ENCODE measurements at regions not wholly inside any gene's neighbourhood (a gene's known extent, or its start where the extent isn't known, plus 50 kb on each side); places are given as distances from the start of the nearest gene placed in this dataset.

DNA sequence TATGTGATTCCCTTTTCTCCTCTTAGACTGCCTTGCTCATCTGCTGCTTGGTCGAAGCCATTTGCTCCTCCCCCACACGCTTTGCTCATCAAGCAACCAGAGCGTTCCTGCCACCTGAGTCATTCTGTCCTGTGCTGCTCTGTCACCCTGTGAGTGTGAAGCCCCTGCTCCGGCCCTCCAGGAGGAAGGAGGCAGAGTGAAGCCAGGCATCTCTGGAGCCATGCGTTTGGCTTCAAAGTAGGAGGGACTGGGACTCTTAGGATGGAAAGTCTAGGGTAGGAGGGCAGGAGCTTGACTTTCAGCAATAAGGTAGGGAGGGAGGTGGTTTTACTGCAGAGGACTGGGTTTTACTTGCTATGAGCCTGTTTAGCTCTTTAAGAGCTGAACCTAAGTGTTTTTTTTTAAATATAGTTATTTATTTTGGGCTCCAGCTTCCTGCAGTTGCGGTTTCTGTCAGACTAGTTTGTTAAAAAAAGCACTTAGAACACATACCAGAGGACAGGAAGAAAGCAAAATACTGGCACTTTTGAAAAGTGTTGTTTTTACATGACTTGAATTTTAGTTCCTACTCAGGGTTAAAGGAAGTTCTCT, 63.6 kb downstream of the SPINK2 start:
- H3K9ac ChIP-seq = peak overlapping the region; percentile 79
- TF ChIP-seq EZH2phosphoT487 (IDR thresholded peaks at IDR 0.05; ENCODE audit: insufficient read depth, low read depth) (no peak), EZH2 (IDR thresholded peaks at IDR 0.05; ENCODE audit: insufficient read depth, poor library complexity, severe bottlenecking) (no peak)
- H3K9me3 ChIP-seq (ENCODE audit: low read depth) = no peaks in the 10 kb centered on the region

DNA sequence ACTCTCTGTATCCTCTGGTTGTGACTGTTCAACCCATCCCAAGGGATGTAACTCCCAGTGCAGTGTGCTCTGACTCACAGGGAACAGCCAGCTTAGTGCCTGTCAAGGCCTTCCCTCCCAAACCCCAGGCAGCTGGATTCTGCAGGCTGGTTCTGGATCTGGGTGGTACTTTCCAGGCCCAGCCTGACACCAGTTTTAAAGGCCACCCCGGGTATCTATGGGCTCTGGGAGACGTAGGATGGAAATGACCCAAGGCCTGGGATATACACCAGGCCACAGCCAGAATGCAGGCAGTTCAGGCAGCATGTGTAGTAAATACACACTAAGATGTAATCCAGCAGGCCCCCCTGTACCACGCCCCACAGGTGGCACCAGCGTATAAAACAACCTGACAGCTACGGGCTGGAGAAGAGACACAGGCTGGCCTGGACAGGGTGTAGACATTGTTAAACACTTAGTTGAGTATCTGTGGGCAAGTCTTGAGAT, 64.2 kb downstream of the SPINK2 start:
- H3K79me2 ChIP-seq (ENCODE audit: insufficient read depth) = no peaks in the 10 kb centered on the region
- TF ChIP-seq EZH2 (IDR thresholded peaks at IDR 0.05; ENCODE audit: insufficient read depth, poor library complexity, severe bottlenecking) (no peak), EZH2phosphoT487 (IDR thresholded peaks at IDR 0.05; ENCODE audit: insufficient read depth, low read depth) (no peak)
- peak; percentile 88 for DNase-seq
- H3K4me2 ChIP-seq (ENCODE audit: unreplicated experiment) = peak overlapping the region; percentile 68
- H3K4me1 ChIP-seq (ENCODE audit: insufficient read depth) = peaks cover 25% of the 10 kb centered on the region
- 67 to 68% methylated on average over 5 of the region's 5 CpGs for WGBS, 2 experiments (ENCODE audit: low coverage in 1 of 2, low lambda C conversion rate in 2 of 2, missing lambda C conversion rate in 2 of 2)
- no peaks in the 10 kb centered on the region for H4K20me1 ChIP-seq (ENCODE audit: insufficient read depth)
- in situ Hi-C loops (cut with MboI) = no loop called here
- no peaks in the 10 kb centered on the region; the same call in 1 of the 2 replicates for H3K27me3 ChIP-seq (replicated peaks; ENCODE audit: insufficient read depth)
- no peaks in the 10 kb centered on the region for H3K9me2 ChIP-seq (ENCODE audit: insufficient read depth)
- H3K4me3 ChIP-seq = peak overlapping the region; percentile 13
- no peaks in the 10 kb centered on the region for H3K9me3 ChIP-seq (ENCODE audit: low read depth)
- H2AFZ ChIP-seq = peak overlapping the region; percentile 40
- H3K36me3 ChIP-seq (ENCODE audit: low read depth) = no peaks in the 10 kb centered on the region
- H3F3A ChIP-seq (ENCODE audit: insufficient read depth) = peaks cover 20% of the 10 kb centered on the region
- peak overlapping the region; percentile 89 for H3K27ac ChIP-seq
- peak overlapping the region; percentile 79 for H3K9ac ChIP-seq

More for the DNA sequence above, 63.6 kb downstream of the SPINK2 start:
- peak overlapping the region; percentile 40 for H2AFZ ChIP-seq
- no peaks in the 10 kb centered on the region for H3K9me2 ChIP-seq (ENCODE audit: insufficient read depth)
- no peaks in the 10 kb centered on the region for H3K36me3 ChIP-seq (ENCODE audit: low read depth)
- in situ Hi-C loops (cut with MboI) = no loop called here
- H3K27ac ChIP-seq = peak overlapping the region; percentile 89
- peak; percentile 97 for DNase-seq
- peaks cover 25% of the 10 kb centered on the region for H3K4me1 ChIP-seq (ENCODE audit: insufficient read depth)
- H4K20me1 ChIP-seq (ENCODE audit: insufficient read depth) = no peaks in the 10 kb centered on the region
- H3K79me2 ChIP-seq (ENCODE audit: insufficient read depth) = no peaks in the 10 kb centered on the region
- WGBS, 2 experiments (ENCODE audit: low coverage in 1 of 2, low lambda C conversion rate in 2 of 2, missing lambda C conversion rate in 2 of 2) = 7 to 13% methylated on average over 6 of the region's 6 CpGs
- peak overlapping the region; percentile 68 for H3K4me2 ChIP-seq (ENCODE audit: unreplicated experiment)
- H3F3A ChIP-seq (ENCODE audit: insufficient read depth) = peaks cover 20% of the 10 kb centered on the region
- peak overlapping the region; percentile 13 for H3K4me3 ChIP-seq
- peaks cover 5% of the 10 kb centered on the region for H3K27me3 ChIP-seq (replicated peaks; ENCODE audit: insufficient read depth)

DNA sequence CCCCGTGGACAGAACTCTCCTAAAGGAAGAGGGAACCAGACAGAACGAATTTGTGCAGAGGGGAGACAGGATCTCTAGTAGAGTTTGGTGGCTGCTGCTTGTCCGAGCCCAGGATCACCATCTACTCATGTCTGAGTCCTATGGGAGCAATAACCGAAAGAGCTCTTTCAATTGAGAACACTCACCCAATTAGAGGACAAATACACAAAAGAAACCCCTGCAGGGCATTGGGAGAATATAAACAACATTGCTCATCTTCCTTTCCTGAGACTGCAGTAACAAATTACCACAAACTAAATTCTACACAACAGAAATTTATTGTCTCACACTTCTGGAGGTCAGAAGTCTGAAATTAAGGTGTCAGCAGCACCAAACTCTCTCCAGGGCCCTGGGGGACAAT, 65.6 kb downstream of the SPINK2 start:
- no peak overlapping the region for H2AFZ ChIP-seq
- H3K36me3 ChIP-seq (ENCODE audit: low read depth) = no peaks in the 10 kb centered on the region
- no peaks in the 10 kb centered on the region for H3K9me2 ChIP-seq (ENCODE audit: insufficient read depth)
- no peaks in the 10 kb centered on the region for H3K27me3 ChIP-seq (replicated peaks; ENCODE audit: insufficient read depth)
- H3F3A ChIP-seq (ENCODE audit: insufficient read depth) = peaks cover 20% of the 10 kb centered on the region
- WGBS, 2 experiments (ENCODE audit: low coverage in 1 of 2, low lambda C conversion rate in 2 of 2, missing lambda C conversion rate in 2 of 2) = 30 to 38% methylated on average over 4 of the region's 4 CpGs
- no peak overlapping the region for H3K9ac ChIP-seq
- H3K4me3 ChIP-seq = no peak overlapping the region
- peak; percentile 58 for DNase-seq
- H3K9me3 ChIP-seq (ENCODE audit: low read depth) = no peaks in the 10 kb centered on the region
- no peak overlapping the region for H3K4me2 ChIP-seq (ENCODE audit: unreplicated experiment)
- TF ChIP-seq EZH2 (IDR thresholded peaks at IDR 0.05; ENCODE audit: insufficient read depth, poor library complexity, severe bottlenecking) (no peak), EZH2phosphoT487 (IDR thresholded peaks at IDR 0.05; ENCODE audit: insufficient read depth, low read depth) (no peak)
- H3K4me1 ChIP-seq (ENCODE audit: insufficient read depth) = peaks cover 25% of the 10 kb centered on the region
- no peak overlapping the region for H3K27ac ChIP-seq
- no peaks in the 10 kb centered on the region for H3K79me2 ChIP-seq (ENCODE audit: insufficient read depth)
- H4K20me1 ChIP-seq (ENCODE audit: insufficient read depth) = no peaks in the 10 kb centered on the region
- in situ Hi-C loops (cut with MboI) = no loop called here

DNA sequence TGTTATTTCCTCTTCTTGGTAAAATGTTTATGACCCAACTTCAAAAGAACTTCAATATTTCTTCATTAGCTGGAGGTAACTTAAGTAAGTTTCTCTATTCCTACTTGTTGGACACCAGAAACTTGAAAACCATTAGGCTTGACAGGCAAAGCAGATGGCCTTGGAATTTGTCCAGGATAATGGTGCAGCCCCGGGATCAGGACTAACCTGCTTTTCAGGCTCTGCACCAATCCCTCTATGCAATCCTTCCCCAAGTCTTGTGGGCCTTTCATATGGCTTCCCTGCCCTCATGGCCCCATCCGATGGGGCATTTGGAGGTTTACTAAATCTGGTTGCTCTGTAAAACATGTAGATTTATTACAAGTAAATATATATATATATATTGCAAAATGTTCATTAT, 68.5 kb downstream of the SPINK2 start:
- peaks cover 16% of the 10 kb centered on the region for H3F3A ChIP-seq (ENCODE audit: insufficient read depth)
- in situ Hi-C loops (cut with MboI) = no loop called here
- H3K4me2 ChIP-seq (ENCODE audit: unreplicated experiment) = no peak overlapping the region
- no peak overlapping the region for H3K27ac ChIP-seq
- DNase-seq = no peak
- H3K4me1 ChIP-seq (ENCODE audit: insufficient read depth) = peaks cover 20% of the 10 kb centered on the region
- no peaks in the 10 kb centered on the region for H3K36me3 ChIP-seq (ENCODE audit: low read depth)
- no peaks in the 10 kb centered on the region for H3K79me2 ChIP-seq (ENCODE audit: insufficient read depth)
- TF ChIP-seq EZH2 (IDR thresholded peaks at IDR 0.05; ENCODE audit: insufficient read depth, poor library complexity, severe bottlenecking) (no peak), EZH2phosphoT487 (IDR thresholded peaks at IDR 0.05; ENCODE audit: insufficient read depth, low read depth) (no peak)
- no peak overlapping the region for H3K4me3 ChIP-seq
- no peak overlapping the region for H2AFZ ChIP-seq
- no peak overlapping the region for H3K9ac ChIP-seq
- H3K9me3 ChIP-seq (ENCODE audit: low read depth) = no peaks in the 10 kb centered on the region
- 32 to 38% methylated on average over 2 of the region's 2 CpGs for WGBS, 2 experiments (ENCODE audit: low coverage in 1 of 2, low lambda C conversion rate in 2 of 2, missing lambda C conversion rate in 2 of 2)
- no peaks in the 10 kb centered on the region for H3K27me3 ChIP-seq (replicated peaks; ENCODE audit: insufficient read depth)
- H3K9me2 ChIP-seq (ENCODE audit: insufficient read depth) = no peaks in the 10 kb centered on the region
- H4K20me1 ChIP-seq (ENCODE audit: insufficient read depth) = no peaks in the 10 kb centered on the region
